Stimulated activated CD8-positive, alpha-beta memory T cell treated with anti-CD3 and anti-CD28 coated beads, Interleukin-7, amount 100 ng/mL, for 4 hours (primary cell): ENCODE measurements at regions not wholly inside any gene's neighbourhood (a gene's known extent, or its start where the extent isn't known, plus 50 kb on each side); places are given as distances from the start of the nearest gene placed in this dataset.

Experiments
- DNase-seq, 2 donors: peaks; one replicate each; pipeline ENCODE4 v3.0.0-alpha.2; 2020; ENCODE audit warnings: low read depth in 2 of 2

GRCh38 chr12:67909681-67910080 lies 79.6 kb upstream of the IFNG-AS1 start:
- DNase-seq = no peak

GRCh38 chr12:67910360-67911274 lies 78.6 kb upstream of the IFNG-AS1 start:
- DNase-seq = no peak

- no peak for DNase-seq
Measured at GRCh38 chr12:67911275-67911600, 78.0 kb upstream of the IFNG-AS1 start.

GRCh38 chr12:67911789-67912188 lies 77.5 kb upstream of the IFNG-AS1 start:
- DNase-seq = no peak

- no peak for DNase-seq
Measured at GRCh38 chr12:67915335-67915851, 73.9 kb upstream of the IFNG-AS1 start.

GRCh38 chr12:67916266-67916970 lies 72.8 kb upstream of the IFNG-AS1 start:
- DNase-seq = no peak

- DNase-seq = no peak
Measured at GRCh38 chr12:67917811-67918210, 71.4 kb upstream of the IFNG-AS1 start.

- DNase-seq = no peak
Measured at GRCh38 chr12:67918441-67918840, 70.8 kb upstream of the IFNG-AS1 start.

- no peak for DNase-seq
Measured at GRCh38 chr12:67919406-67919805, 69.8 kb upstream of the IFNG-AS1 start.

- DNase-seq = no peak
Measured at GRCh38 chr12:67920413-67920812, 68.8 kb upstream of the IFNG-AS1 start.

- no peak for DNase-seq
Measured at GRCh38 chr12:67921286-67921685, 68.0 kb upstream of the IFNG-AS1 start.

GRCh38 chr12:67922245-67922644 lies 67.0 kb upstream of the IFNG-AS1 start:
- no peak for DNase-seq

- DNase-seq = no peak
Measured at GRCh38 chr12:67925077-67925476, 64.2 kb upstream of the IFNG-AS1 start.

- DNase-seq = no peak
Measured at GRCh38 chr12:67925552-67925951, 63.7 kb upstream of the IFNG-AS1 start.

GRCh38 chr12:67926063-67926462 lies 63.2 kb upstream of the IFNG-AS1 start:
- DNase-seq = no peak

- no peak for DNase-seq
Measured at GRCh38 chr12:67927324-67927723, 61.9 kb upstream of the IFNG-AS1 start.

GRCh38 chr12:67927815-67928214 lies 61.4 kb upstream of the IFNG-AS1 start:
- no peak for DNase-seq

GRCh38 chr12:67928621-67929383 lies 60.4 kb upstream of the IFNG-AS1 start:
- no peak for DNase-seq

GRCh38 chr12:67929384-67929772 lies 59.9 kb upstream of the IFNG-AS1 start:
- DNase-seq = no peak

- no peak for DNase-seq
Measured at GRCh38 chr12:67937822-67938221, 51.4 kb upstream of the IFNG-AS1 start.
